ENCODE measurements at regions not wholly inside any gene's neighbourhood (a gene's known extent, or its start where the extent isn't known, plus 50 kb on each side); places are given as distances from the start of the nearest gene placed in this dataset.

GRCh38 chr7:4561795-4562194 lies 120.3 kb upstream of the FOXK1 start:
- Histone ChIP-seq H3K27me3 (ENCODE audit: insufficient read depth, poor library complexity, severe bottlenecking) (no peaks in the 10 kb centered on the region), H3K27ac (replicated peaks) (no peak overlapping the region), H3K4me3 (replicated peaks; ENCODE audit: insufficient read depth, low read length) (no peak overlapping the region)
- no peak for TF ChIP-seq REST (IDR thresholded peaks at IDR 0.05; ENCODE audit: insufficient replicate concordance, low read depth)
- TF ChIP-seq POLR2AphosphoS5 (IDR thresholded peaks at IDR 0.05; ENCODE audit: low read depth), result no peak
- TF ChIP-seq CTCF (IDR thresholded peaks at IDR 0.05; ENCODE audit: insufficient read depth, low read length), result no peak
- TF ChIP-seq GABPA (IDR thresholded peaks at IDR 0.05; ENCODE audit: low read depth), result no peak
- no peak for TF ChIP-seq SPI1 (IDR thresholded peaks at IDR 0.05; ENCODE audit: borderline replicate concordance, low read depth)
- DNase-seq (ENCODE audit: low read depth in 1 of 2, low spot score in 1 of 2), result no peak

GRCh38 chr7:4566714-4567113 lies 115.4 kb upstream of the FOXK1 start:
- TF ChIP-seq POLR2AphosphoS5 (IDR thresholded peaks at IDR 0.05; ENCODE audit: low read depth), result no peak
- TF ChIP-seq CTCF (IDR thresholded peaks at IDR 0.05; ENCODE audit: insufficient read depth, low read length), result no peak
- TF ChIP-seq REST (IDR thresholded peaks at IDR 0.05; ENCODE audit: insufficient replicate concordance, low read depth), result no peak
- TF ChIP-seq GABPA (IDR thresholded peaks at IDR 0.05; ENCODE audit: low read depth), result no peak
- TF ChIP-seq SPI1 (IDR thresholded peaks at IDR 0.05; ENCODE audit: borderline replicate concordance, low read depth), result no peak
- DNase-seq (ENCODE audit: low read depth in 1 of 2, low spot score in 1 of 2), result no peak
- H3K4me3 ChIP-seq (replicated peaks; ENCODE audit: insufficient read depth, low read length), result no peak overlapping the region
- H3K27me3 ChIP-seq (ENCODE audit: insufficient read depth, poor library complexity, severe bottlenecking), result no peaks in the 10 kb centered on the region
- H3K27ac ChIP-seq (replicated peaks), result no peak overlapping the region

GRCh38 chr7:4574851-4575250 lies 107.2 kb upstream of the FOXK1 start:
- no peak for TF ChIP-seq GABPA (IDR thresholded peaks at IDR 0.05; ENCODE audit: low read depth)
- TF ChIP-seq POLR2AphosphoS5 (IDR thresholded peaks at IDR 0.05; ENCODE audit: low read depth), result no peak
- no peak for TF ChIP-seq CTCF (IDR thresholded peaks at IDR 0.05; ENCODE audit: insufficient read depth, low read length)
- TF ChIP-seq REST (IDR thresholded peaks at IDR 0.05; ENCODE audit: insufficient replicate concordance, low read depth), result no peak
- TF ChIP-seq SPI1 (IDR thresholded peaks at IDR 0.05; ENCODE audit: borderline replicate concordance, low read depth), result no peak
- H3K27ac ChIP-seq (replicated peaks), result no peak overlapping the region
- no peak for DNase-seq (ENCODE audit: low read depth in 1 of 2, low spot score in 1 of 2)
- H3K27me3 ChIP-seq (ENCODE audit: insufficient read depth, poor library complexity, severe bottlenecking), result no peaks in the 10 kb centered on the region
- no peak overlapping the region for H3K4me3 ChIP-seq (replicated peaks; ENCODE audit: insufficient read depth, low read length)
